ENCODE measurements at regions not wholly inside any gene's neighbourhood (a gene's known extent, or its start where the extent isn't known, plus 50 kb on each side); places are given as distances from the start of the nearest gene placed in this dataset.

GRCh38 chr7:22002726-22003125 is 57.0 kb upstream of the CDCA7L start:
- DNase-seq = no peak

GRCh38 chr7:22001345-22002004 is 55.8 kb upstream of the CDCA7L start:
- DNase-seq = peak; percentile 53

GRCh38 chr7:21999896-22000295 is 54.2 kb upstream of the CDCA7L start:
- DNase-seq = no peak

- no peak for DNase-seq
Observed at GRCh38 chr7:21996641-21997040, 50.9 kb upstream of the CDCA7L start.
